ENCODE measurements at regions not wholly inside any gene's neighbourhood (a gene's known extent, or its start where the extent isn't known, plus 50 kb on each side); places are given as distances from the start of the nearest gene placed in this dataset.

GRCh38 chr14:38929416-38929815 is 173.6 kb downstream of the SEC23A start:
- H2AK5ac ChIP-seq (ENCODE audit: low read depth, low read length), result no peak overlapping the region
- no peaks in the 10 kb centered on the region for H3K23me2 ChIP-seq (ENCODE audit: low read depth, low read length)
- H3K9ac ChIP-seq (replicated peaks in 1 of 4; ENCODE audit: extremely low read depth in 1 of 4, low read depth in 3 of 4, low read length in 3 of 4), result no peak overlapping the region
- H3K27ac ChIP-seq (ENCODE audit: low read depth, low read length), result no peak overlapping the region
- DNase-seq (ENCODE audit: low read depth in 1 of 2, low spot score in 2 of 2), result no peak
- no peak overlapping the region for H2BK20ac ChIP-seq (ENCODE audit: low read length)
- POLR2A ChIA-PET (ENCODE audit: partially characterized antibody), result no interaction called here
- H3K18ac ChIP-seq (ENCODE audit: extremely low read depth, low read length), result no peak overlapping the region
- no peaks in the 10 kb centered on the region for H3K79me2 ChIP-seq (ENCODE audit: control insufficient read depth in 1 of 2, insufficient read depth in 2 of 2, low read length in 2 of 2)
- no peak overlapping the region for H3K4me2 ChIP-seq (ENCODE audit: insufficient read depth in 1 of 2, low read depth in 2 of 2, low read length in 2 of 2)
- no peak for FAIRE-seq
- no peak overlapping the region for H3K4me3 ChIP-seq (ENCODE audit: extremely low read depth in 1 of 4, insufficient read depth in 2 of 4, low read depth in 3 of 4, low read length in 4 of 4)
- no peaks in the 10 kb centered on the region for H3K36me3 ChIP-seq (ENCODE audit: control insufficient read depth in 2 of 4, insufficient read depth in 4 of 4, low read length in 3 of 4)
- no peaks in the 10 kb centered on the region for H3K79me1 ChIP-seq (ENCODE audit: low read depth, low read length)
- CTCF ChIA-PET (ENCODE audit: partially characterized antibody), result interaction anchor here (1.2 kb wide), 1 partner anchor 12 kb away, joined by 3 read pairs; no protein-coding TSS in a partner anchor
- no peaks in the 10 kb centered on the region for H3K27me3 ChIP-seq (replicated peaks in 1 of 4; ENCODE audit: control insufficient read depth in 3 of 4, extremely low read depth in 1 of 4, insufficient read depth in 3 of 4, low read length in 3 of 4)
- no peak overlapping the region for H3K56ac ChIP-seq (replicated peaks; ENCODE audit: insufficient read length, low read depth, low read length)
- no peak overlapping the region for H3K14ac ChIP-seq (ENCODE audit: insufficient read length)
- no peak overlapping the region for H4K8ac ChIP-seq (ENCODE audit: extremely low read depth, insufficient read depth, low read length)
- no peak overlapping the region for H3K23ac ChIP-seq (ENCODE audit: insufficient read length)
- no peak overlapping the region for H2BK120ac ChIP-seq (replicated peaks; ENCODE audit: low read depth, low read length)
- H3K9me3 ChIP-seq (ENCODE audit: insufficient read depth in 2 of 2, low read depth in 1 of 2, low read length in 1 of 2), result no peaks in the 10 kb centered on the region
- no peak overlapping the region for H2BK15ac ChIP-seq (ENCODE audit: low read length)
- no peak overlapping the region for H4K91ac ChIP-seq (replicated peaks; ENCODE audit: insufficient read length, low read length)
- H3K4me1 ChIP-seq (replicated peaks in 1 of 4; ENCODE audit: control insufficient read depth in 3 of 4, insufficient read depth in 4 of 4, low read length in 3 of 4), result peaks cover 3 to 5% (median 4%) of the 10 kb centered on the region in 4 experiments; a peak in 6 of 7 replicates
- no peak overlapping the region for H3K4ac ChIP-seq (replicated peaks; ENCODE audit: insufficient read length, low read depth, low read length)
- H2AFZ ChIP-seq (ENCODE audit: low read length), result no peak overlapping the region
- no peak overlapping the region for H2BK12ac ChIP-seq (ENCODE audit: low read depth, low read length)
- no peak overlapping the region for H4K5ac ChIP-seq (ENCODE audit: insufficient read length, low read depth, low read length)
- no peak overlapping the region for H2BK5ac ChIP-seq (ENCODE audit: low read depth, low read length)
- H4K20me1 ChIP-seq (replicated peaks in 1 of 2; ENCODE audit: control insufficient read depth in 1 of 2, insufficient read depth in 2 of 2, low read length in 2 of 2), result no peaks in the 10 kb centered on the region
- TF ChIP-seq SP4 (IDR thresholded peaks at IDR 0.05; ENCODE audit: low read length) (no peak), NRF1 (IDR thresholded peaks at IDR 0.05; ENCODE audit: low read depth, low read length) (no peak), PHF8 (conservative IDR thresholded peaks at IDR 0.05; ENCODE audit: low read depth, low read length) (no peak), ATF2 (IDR thresholded peaks at IDR 0.05; ENCODE audit: low read length) (no peak), SIRT6 (IDR thresholded peaks at IDR 0.05; ENCODE audit: low read length) (no peak), TBP (IDR thresholded peaks at IDR 0.05; ENCODE audit: low read depth, low read length) (no peak), TCF12 (IDR thresholded peaks at IDR 0.05; ENCODE audit: low read depth, low read length) (no peak), BCL11A (IDR thresholded peaks at IDR 0.05; ENCODE audit: low read depth in 2 of 2, low read length in 2 of 2) (no peak), RAD21 (IDR thresholded peaks at IDR 0.05 in 1 of 2, conservative IDR thresholded peaks at IDR 0.05 in 1 of 2; ENCODE audit: low read depth in 2 of 2, low read length in 2 of 2) (no peak), BACH1 (IDR thresholded peaks at IDR 0.05; ENCODE audit: low read length) (no peak), BRCA1 (IDR thresholded peaks at IDR 0.05; ENCODE audit: low read depth, low read length) (no peak), SRF (IDR thresholded peaks at IDR 0.05; ENCODE audit: low read depth, low read length) (no peak), TEAD4 (IDR thresholded peaks at IDR 0.05; ENCODE audit: low read depth, low read length) (no peak), SIN3A (conservative IDR thresholded peaks at IDR 0.05 in 1 of 2, IDR thresholded peaks at IDR 0.05 in 1 of 2; ENCODE audit: low read depth in 1 of 2, low read length in 2 of 2) (no peak), EP300 (IDR thresholded peaks at IDR 0.05; ENCODE audit: borderline replicate concordance in 1 of 2, low read depth in 2 of 2, low read length in 2 of 2) (no peak)

Measured in H1 (cell line).